ENCODE measurements at regions not wholly inside any gene's neighbourhood (a gene's known extent, or its start where the extent isn't known, plus 50 kb on each side); places are given as distances from the start of the nearest gene placed in this dataset.
"Not testable (repeated sequence)": the region's sequence is repeated elsewhere in the genome, so short reads cannot be mapped to it uniquely, and the experiment has no call there.

GRCh38 chr12:114500775-114501473 is 95.0 kb upstream of the TBX5 start:
- no peak for DNase-seq

GRCh38 chr12:114500131-114500530 is 94.2 kb upstream of the TBX5 start:
- no peak for DNase-seq

DNA sequence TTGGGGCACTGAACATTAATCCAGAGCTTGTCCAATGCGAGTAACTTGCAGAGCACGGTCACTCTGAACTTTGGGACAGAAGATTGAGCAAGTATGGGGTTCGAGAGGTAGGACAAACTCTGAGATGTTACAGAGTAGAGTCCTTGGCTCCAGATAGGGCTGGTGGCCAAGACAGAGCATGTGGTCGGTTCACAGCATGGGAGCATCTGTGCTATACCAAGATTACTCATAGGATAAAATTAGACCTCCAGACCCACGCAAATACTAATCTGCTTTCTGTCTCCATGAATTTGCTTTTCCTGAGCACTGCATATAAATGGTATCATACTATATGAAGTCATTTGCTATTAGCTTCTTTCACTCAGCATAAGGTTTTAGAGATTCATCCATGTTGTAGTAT is 93.4 kb upstream of the TBX5 start:
- no peak for DNase-seq

DNA sequence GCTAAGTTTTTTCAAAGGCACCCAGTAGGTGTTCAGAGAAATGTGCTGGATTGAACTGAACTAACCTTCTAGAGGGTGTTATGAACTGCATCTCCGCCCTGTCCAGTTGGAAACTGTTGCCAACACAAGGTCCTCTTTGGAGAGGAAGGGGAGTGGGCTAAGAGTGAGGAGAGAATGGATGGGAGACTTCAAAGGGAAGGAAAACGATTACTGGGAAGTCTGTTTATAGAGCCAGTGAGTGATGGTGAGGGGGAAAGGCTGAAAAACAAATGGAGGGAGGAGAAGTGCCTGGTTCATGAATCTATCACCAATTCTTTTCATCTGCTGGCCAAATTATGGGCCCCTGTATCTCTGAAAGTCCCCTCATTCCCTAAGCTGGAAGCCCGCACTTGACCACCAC is 86.0 kb upstream of the TBX5 start:
- no peak for DNase-seq

- not testable (repeated sequence) for DNase-seq
These were observed 79.0 kb upstream of the TBX5 start for GRCh38 chr12:114484822-114485459.

GRCh38 chr12:114483996-114484395 is 78.1 kb upstream of the TBX5 start:
- DNase-seq: no peak

DNA sequence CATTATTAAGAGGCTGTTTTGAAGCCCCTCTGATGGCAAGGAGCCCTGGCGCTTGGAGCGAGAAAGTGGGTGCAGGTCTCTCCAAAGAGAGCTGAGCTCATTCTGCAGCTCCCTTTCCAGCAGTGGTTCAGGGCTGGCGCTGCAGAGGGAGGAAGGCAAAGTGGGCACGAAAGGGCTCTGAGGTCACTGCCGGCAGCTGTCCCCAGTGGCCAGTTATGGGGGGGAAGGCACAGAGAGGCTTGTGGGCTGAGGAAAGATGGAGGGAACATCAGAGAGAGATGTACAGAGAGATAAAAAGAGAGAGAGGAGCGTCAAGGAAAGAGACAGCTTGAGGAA is 75.2 kb upstream of the TBX5 start:
- no peak for DNase-seq

- DNase-seq: no peak
These were observed 74.6 kb upstream of the TBX5 start for GRCh38 chr12:114480337-114481199.

- no peak for DNase-seq
These were observed 73.9 kb upstream of the TBX5 start for GRCh38 chr12:114479831-114480230.

GRCh38 chr12:114478865-114479264 is 72.9 kb upstream of the TBX5 start:
- no peak for DNase-seq

- no peak for DNase-seq
These were observed 72.0 kb upstream of the TBX5 start for GRCh38 chr12:114477989-114478395.

DNA sequence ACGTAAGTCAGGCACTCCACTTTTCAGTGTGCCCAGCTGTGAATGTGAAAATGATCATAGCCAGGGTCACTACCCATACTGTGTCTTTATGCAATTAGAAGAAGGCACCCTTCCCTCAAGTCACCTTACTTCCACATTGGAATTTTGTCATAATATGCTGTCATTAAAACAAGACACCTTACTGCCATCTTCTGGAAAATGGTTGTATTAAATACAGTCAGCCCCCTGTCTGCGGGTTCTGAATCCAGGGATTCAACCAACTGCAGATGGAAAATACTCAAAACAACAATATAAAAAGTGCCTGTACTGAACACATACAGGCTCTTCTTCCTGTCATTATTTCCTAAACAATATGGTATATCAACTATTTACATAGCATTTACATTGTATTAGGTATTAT is 70.2 kb upstream of the TBX5 start:
- no peak for DNase-seq

- DNase-seq: no peak
These were observed 67.8 kb upstream of the TBX5 start for GRCh38 chr12:114473717-114474116.

DNA sequence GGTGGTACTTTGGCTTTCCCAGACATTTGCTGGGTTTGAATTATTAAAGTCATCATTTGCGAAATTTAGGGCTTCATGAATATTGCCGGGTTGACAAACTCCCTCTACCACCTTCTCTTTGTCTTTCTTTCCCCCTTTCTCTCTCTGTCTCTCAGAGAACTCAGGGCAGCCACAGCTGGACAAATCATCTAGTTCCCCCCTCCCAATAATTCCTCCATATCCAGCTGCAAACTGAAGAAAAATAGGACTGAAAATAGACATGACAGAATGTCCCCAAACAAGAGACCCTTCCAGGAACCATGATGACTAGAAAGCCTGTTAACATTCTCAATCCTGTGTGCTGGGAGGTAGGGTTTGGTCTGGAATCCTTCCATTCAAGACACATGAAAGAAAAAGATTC is 67.1 kb upstream of the TBX5 start:
- DNase-seq: no peak

DNA sequence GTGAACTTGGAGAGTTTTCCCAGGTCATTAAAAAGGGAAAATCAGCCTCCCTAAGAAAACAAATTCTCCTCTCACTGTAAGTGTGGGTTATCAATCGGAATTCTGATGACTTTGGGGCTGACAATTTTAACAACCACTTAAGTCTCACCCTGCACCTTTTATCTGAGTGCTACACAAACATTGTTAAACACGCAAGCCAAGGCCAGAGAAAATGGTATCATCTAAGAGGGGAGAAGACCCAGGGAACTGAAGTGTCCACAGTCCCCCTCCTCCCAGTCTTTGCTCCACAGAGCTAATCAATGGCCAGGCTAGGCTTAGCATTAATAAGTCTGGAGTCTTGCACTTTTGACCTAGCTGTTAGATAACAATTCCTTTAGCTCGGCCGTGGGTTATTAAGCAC is 51.7 kb upstream of the TBX5 start:
- no peak for DNase-seq
